OCI-LY1 (cell line): ENCODE measurements at regions not wholly inside any gene's neighbourhood (a gene's known extent, or its start where the extent isn't known, plus 50 kb on each side); places are given as distances from the start of the nearest gene placed in this dataset.

Source experiments
- H2AFZ ChIP-seq: fragments of 200-600 bp; sonication (generic), shearing (Covaris generic); 2 replicates; pipeline ENCODE4 v1.6.0; 2014; ENCODE audit warnings: antibody characterized with exemption, mild to moderate bottlenecking, low read length
- H3F3A ChIP-seq: fragments of 200-600 bp; sonication (generic), shearing (Covaris generic); 2 replicates; pipeline ENCODE4 v1.6.0; 2014; ENCODE audit warnings: mild to moderate bottlenecking, antibody characterized with exemption, low read length, moderate library complexity; ENCODE audit not compliant: insufficient read depth
- H3K27ac ChIP-seq: fragments of 200-600 bp; sonication (generic); 2 replicates; pipeline ENCODE4 v1.5.1; 2014; ENCODE audit warnings: low read length, mixed run types, mild to moderate bottlenecking, low read depth; ENCODE audit not compliant: poor library complexity, severe bottlenecking
- H3K27me3 ChIP-seq: fragments of 200-600 bp; sonication (generic); 2 replicates; pipeline ENCODE4 v1.6.0; 2014; ENCODE audit warnings: antibody characterized with exemption, mild to moderate bottlenecking, low read length, moderate library complexity; ENCODE audit not compliant: insufficient read depth
- H3K36me3 ChIP-seq: fragments of 200-600 bp; sonication (generic); 2 replicates; pipeline ENCODE4 v1.6.1; 2014; ENCODE audit warnings: mild to moderate bottlenecking, antibody characterized with exemption, low read length, moderate library complexity, mixed read lengths; ENCODE audit not compliant: insufficient read depth
- H3K4me1 ChIP-seq: fragments of 200-600 bp; sonication (generic); 2 replicates; pipeline ENCODE4 v1.5.1; 2014; ENCODE audit warnings: mild to moderate bottlenecking, low read length, moderate library complexity; ENCODE audit not compliant: insufficient read depth, severe bottlenecking
- H3K4me2 ChIP-seq: fragments of 200-600 bp; sonication (generic), shearing (Covaris generic); 2 replicates; pipeline ENCODE4 v1.6.1; 2014; ENCODE audit warnings: low read length
- H3K4me3 ChIP-seq: fragments of 200-600 bp; sonication (generic); 2 replicates; pipeline ENCODE4 v1.5.1; 2014; ENCODE audit warnings: low read length, low read depth, mild to moderate bottlenecking, mixed read lengths; ENCODE audit not compliant: poor library complexity, severe bottlenecking
- H3K79me2 ChIP-seq: fragments of 200-600 bp; shearing (Covaris generic); 2 replicates; pipeline ENCODE4 v1.6.1; 2016; ENCODE audit warnings: mixed run types, low read length, mixed read lengths; ENCODE audit not compliant: insufficient read depth
- H3K9ac ChIP-seq: fragments of 200-600 bp; sonication (generic), shearing (Covaris generic); 2 replicates; pipeline ENCODE4 v1.6.1; 2014; ENCODE audit warnings: mild to moderate bottlenecking, low read length, mixed read lengths
- H3K9me2 ChIP-seq: fragments of 200-600 bp; sonication (generic), shearing (Covaris generic); 2 replicates; pipeline ENCODE4 v1.6.1; 2014; ENCODE audit warnings: low read depth, mild to moderate bottlenecking, low read length, mixed read lengths
- H3K9me3 ChIP-seq: fragments of 200-600 bp; shearing (Covaris generic); 2 replicates; pipeline ENCODE4 v1.6.1; 2014; ENCODE audit warnings: low read length, mixed read lengths
- H4K20me1 ChIP-seq: fragments of 200-600 bp; sonication (generic), shearing (Covaris generic); 2 replicates; pipeline ENCODE4 v1.6.0; 2016; ENCODE audit warnings: mild to moderate bottlenecking, low read length; ENCODE audit not compliant: insufficient read depth
- CTCF ChIP-seq: fragments of 200-600 bp; sonication (generic), shearing (Covaris generic); IDR thresholded peaks from 2 replicates; pipeline ENCODE4 v1.5.1; 2017; ENCODE audit warnings: mild to moderate bottlenecking, antibody characterized with exemption, low read length, moderate library complexity, mixed read lengths
- EZH2 ChIP-seq: fragments of 200-600 bp; sonication (generic), shearing (Covaris generic); IDR thresholded peaks from 2 replicates; pipeline ENCODE4 v1.8.0; 2017; ENCODE audit warnings: borderline replicate concordance, mixed run types, mild to moderate bottlenecking, antibody characterized with exemption, low read length, moderate library complexity, mixed read lengths

- Histone ChIP-seq H3K4me3 (no peak overlapping the region), H4K20me1 (no peaks in the 10 kb centered on the region), H3K36me3 (no peaks in the 10 kb centered on the region), H3K27me3 (no peaks in the 10 kb centered on the region), H2AFZ (no peak overlapping the region), H3K27ac (no peak overlapping the region), H3K4me1 (peaks cover under 1% of the 10 kb centered on the region), H3F3A (no peaks in the 10 kb centered on the region), H3K9me2 (no peaks in the 10 kb centered on the region), H3K9ac (no peak overlapping the region), H3K79me2 (no peaks in the 10 kb centered on the region), H3K9me3 (peaks cover 13% of the 10 kb centered on the region), H3K4me2 (no peak overlapping the region)
- TF ChIP-seq EZH2 (no peak), CTCF (no peak)
Observed at GRCh38 chr6:67458265-67458664, 1176.8 kb upstream of the ADGRB3 start.

GRCh38 chr6:67451874-67452273 lies 1183.2 kb upstream of the ADGRB3 start:
- H3K79me2 ChIP-seq, result no peaks in the 10 kb centered on the region
- peak overlapping the region; percentile 95 for H3K27ac ChIP-seq
- no peak overlapping the region; the same call in 1 of the 2 replicates for H3K9ac ChIP-seq
- H3K9me3 ChIP-seq, result no peaks in the 10 kb centered on the region; the same call in 1 of the 2 replicates
- H3K27me3 ChIP-seq, result no peaks in the 10 kb centered on the region
- peaks cover 42% of the 10 kb centered on the region for H3K4me1 ChIP-seq
- H3K9me2 ChIP-seq, result no peaks in the 10 kb centered on the region
- H3F3A ChIP-seq, result no peaks in the 10 kb centered on the region
- peak overlapping the region; percentile 4; the same call in 1 of the 2 replicates for H3K4me2 ChIP-seq
- H3K4me3 ChIP-seq, result no peak overlapping the region
- TF ChIP-seq EZH2 (no peak), CTCF (no peak)
- peak overlapping the region; percentile 60 for H2AFZ ChIP-seq
- no peaks in the 10 kb centered on the region for H4K20me1 ChIP-seq
- H3K36me3 ChIP-seq, result no peaks in the 10 kb centered on the region

GRCh38 chr6:67450641-67451040 lies 1184.4 kb upstream of the ADGRB3 start:
- H3K27ac ChIP-seq, result peak overlapping the region; percentile 95
- no peaks in the 10 kb centered on the region for H3F3A ChIP-seq
- peak overlapping the region; percentile 18 for H3K4me3 ChIP-seq
- TF ChIP-seq CTCF (no peak), EZH2 (no peak)
- peak overlapping the region; percentile 37; the same call in 1 of the 2 replicates for H3K4me2 ChIP-seq
- no peak overlapping the region for H2AFZ ChIP-seq
- H3K36me3 ChIP-seq, result no peaks in the 10 kb centered on the region
- no peaks in the 10 kb centered on the region for H3K27me3 ChIP-seq
- peaks cover 42% of the 10 kb centered on the region for H3K4me1 ChIP-seq
- H3K9me2 ChIP-seq, result no peaks in the 10 kb centered on the region
- no peaks in the 10 kb centered on the region for H4K20me1 ChIP-seq
- no peak overlapping the region for H3K9ac ChIP-seq
- no peaks in the 10 kb centered on the region for H3K79me2 ChIP-seq
- H3K9me3 ChIP-seq, result no peaks in the 10 kb centered on the region
